ENCODE measurements at regions not wholly inside any gene's neighbourhood (a gene's known extent, or its start where the extent isn't known, plus 50 kb on each side); places are given as distances from the start of the nearest gene placed in this dataset.
A peak's percentile ranks its signal among the peaks of the same experiment; 100 is the strongest.

DNA sequence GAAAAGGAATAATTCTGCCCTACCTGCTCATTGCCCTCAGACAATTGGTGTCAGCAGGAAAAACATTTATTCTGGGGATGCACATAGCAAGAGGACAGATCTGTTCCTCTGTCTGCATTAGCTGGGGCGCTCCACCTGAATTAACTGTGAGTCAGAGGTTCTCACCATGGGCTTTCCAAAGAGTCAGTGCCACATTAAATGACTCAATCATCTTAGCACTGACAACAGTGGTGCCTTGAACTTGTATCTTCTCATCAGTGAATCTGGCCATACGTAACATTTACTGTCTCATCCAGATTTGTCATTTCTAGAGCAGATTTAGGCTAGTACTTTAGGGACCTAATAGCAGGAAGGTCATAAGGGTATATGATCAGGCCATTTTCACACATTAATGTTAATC is 358.1 kb upstream of the CRIM1 start:
- Histone ChIP-seq H3K4me3 (no peak overlapping the region), H3K27ac (no peak overlapping the region), H3K36me3 (no peaks in the 10 kb centered on the region), H3K27me3 (no peaks in the 10 kb centered on the region), H3K4me1 (no peaks in the 10 kb centered on the region), H3K9me3 (no peaks in the 10 kb centered on the region)
- TF ChIP-seq, protein P1, sequence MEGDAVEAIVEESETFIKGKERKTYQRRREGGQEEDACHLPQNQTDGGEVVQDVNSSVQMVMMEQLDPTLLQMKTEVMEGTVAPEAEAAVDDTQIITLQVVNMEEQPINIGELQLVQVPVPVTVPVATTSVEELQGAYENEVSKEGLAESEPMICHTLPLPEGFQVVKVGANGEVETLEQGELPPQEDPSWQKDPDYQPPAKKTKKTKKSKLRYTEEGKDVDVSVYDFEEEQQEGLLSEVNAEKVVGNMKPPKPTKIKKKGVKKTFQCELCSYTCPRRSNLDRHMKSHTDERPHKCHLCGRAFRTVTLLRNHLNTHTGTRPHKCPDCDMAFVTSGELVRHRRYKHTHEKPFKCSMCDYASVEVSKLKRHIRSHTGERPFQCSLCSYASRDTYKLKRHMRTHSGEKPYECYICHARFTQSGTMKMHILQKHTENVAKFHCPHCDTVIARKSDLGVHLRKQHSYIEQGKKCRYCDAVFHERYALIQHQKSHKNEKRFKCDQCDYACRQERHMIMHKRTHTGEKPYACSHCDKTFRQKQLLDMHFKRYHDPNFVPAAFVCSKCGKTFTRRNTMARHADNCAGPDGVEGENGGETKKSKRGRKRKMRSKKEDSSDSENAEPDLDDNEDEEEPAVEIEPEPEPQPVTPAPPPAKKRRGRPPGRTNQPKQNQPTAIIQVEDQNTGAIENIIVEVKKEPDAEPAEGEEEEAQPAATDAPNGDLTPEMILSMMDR (IDR thresholded peaks at IDR 0.05): no peak
- DNase-seq: no peak
- FAIRE-seq: no peak
- no peak for ATAC-seq
- intact Hi-C loops (cut with DNase I): no loop called here
- WGBS, 2 donors: 67 to 77% methylated on average over 2 of the region's 2 CpGs

DNA sequence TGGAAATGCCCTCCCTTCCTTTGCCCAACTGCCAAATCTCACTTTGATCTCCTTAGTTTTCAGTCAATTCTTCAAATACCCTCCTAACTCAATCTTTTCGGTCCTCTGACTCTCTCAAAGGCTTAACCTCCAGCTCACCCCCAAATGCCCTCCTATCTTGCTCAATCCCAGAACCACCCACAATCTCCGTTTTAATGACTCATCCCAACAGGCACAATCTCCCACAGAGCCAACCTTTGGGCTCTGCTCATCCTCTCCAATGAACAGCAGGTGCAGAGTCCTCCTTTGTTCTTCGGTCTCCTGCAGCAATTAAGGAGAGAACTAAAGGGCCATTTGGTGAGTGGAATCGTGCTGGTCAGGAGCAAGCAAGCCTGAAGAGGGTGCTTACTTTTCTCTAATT is 366.1 kb upstream of the CRIM1 start:
- DNase-seq (no peak), ATAC-seq (peak in 3 of 4 donors; percentile 29 to 43 (median 35)), FAIRE-seq (no peak)
- Histone ChIP-seq H3K4me1 (no peaks in the 10 kb centered on the region), H3K27me3 (no peaks in the 10 kb centered on the region), H3K27ac (no peak overlapping the region), H3K36me3 (no peaks in the 10 kb centered on the region), H3K4me3 (no peak overlapping the region), H3K9me3 (no peaks in the 10 kb centered on the region)
- TF ChIP-seq, protein P1 (IDR thresholded peaks at IDR 0.05): no peak
- 19 to 27% methylated on average over 4 of the region's 4 CpGs for WGBS, 2 donors
- intact Hi-C loops (cut with DNase I): no loop called here

DNA sequence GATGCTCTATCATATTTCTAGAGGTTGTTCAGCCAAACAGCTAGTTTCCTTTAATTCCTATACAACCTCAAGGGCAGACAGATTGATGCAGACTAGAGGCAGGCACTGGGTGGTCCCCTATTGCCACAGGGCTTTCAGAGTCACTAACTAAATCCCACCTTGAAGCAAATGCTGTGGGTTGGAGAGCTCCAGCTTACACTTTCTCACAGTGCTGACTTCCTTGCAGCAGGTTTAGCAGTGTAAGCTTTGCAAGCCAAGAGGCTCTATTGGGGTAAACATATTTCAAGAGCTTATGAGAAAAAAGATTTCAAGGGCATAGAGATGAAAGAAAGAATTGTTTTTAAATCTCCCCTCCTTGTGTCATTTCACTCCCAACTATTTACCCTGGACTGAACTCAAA is 366.5 kb upstream of the CRIM1 start:
- H3K4me1 ChIP-seq: no peaks in the 10 kb centered on the region
- FAIRE-seq: no peak
- H3K27ac ChIP-seq: no peak overlapping the region
- no peaks in the 10 kb centered on the region for H3K9me3 ChIP-seq
- intact Hi-C loops (cut with DNase I): no loop called here
- no peak overlapping the region for H3K4me3 ChIP-seq
- no peak for DNase-seq
- ATAC-seq: peak in 1 of 4 donors; percentile 27
- TF ChIP-seq, protein P1 (IDR thresholded peaks at IDR 0.05): no peak
- no peaks in the 10 kb centered on the region for H3K36me3 ChIP-seq
- H3K27me3 ChIP-seq: no peaks in the 10 kb centered on the region

DNA sequence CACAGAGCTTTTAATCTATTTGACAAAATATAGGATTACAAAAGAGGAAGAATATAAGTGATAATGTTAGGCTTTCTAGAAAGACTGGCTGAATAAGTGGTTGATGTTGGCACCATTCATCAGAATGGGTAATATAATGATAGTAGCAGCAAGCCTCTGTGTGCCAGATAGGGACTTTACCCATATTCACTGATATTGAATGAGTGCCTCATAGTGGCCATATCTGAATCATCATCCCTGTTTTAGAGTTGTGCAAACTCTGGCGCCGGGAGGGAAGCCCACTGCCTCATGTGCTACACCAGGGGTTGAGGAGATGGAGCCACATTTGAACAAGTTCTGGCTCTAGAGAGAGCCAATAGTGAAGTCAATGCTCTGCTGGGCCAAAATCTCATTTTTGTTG is 368.7 kb upstream of the CRIM1 start:
- no peak for DNase-seq
- no peaks in the 10 kb centered on the region for H3K4me1 ChIP-seq
- TF ChIP-seq, protein P1 (IDR thresholded peaks at IDR 0.05): no peak
- H3K4me3 ChIP-seq: no peak overlapping the region
- H3K9me3 ChIP-seq: no peaks in the 10 kb centered on the region
- no peaks in the 10 kb centered on the region for H3K27me3 ChIP-seq
- no peak for FAIRE-seq
- ATAC-seq: no peak
- 51 to 65% methylated on average over 2 of the region's 2 CpGs for WGBS, 2 donors
- no peaks in the 10 kb centered on the region for H3K36me3 ChIP-seq
- intact Hi-C loops (cut with DNase I): no loop called here
- no peak overlapping the region for H3K27ac ChIP-seq

DNA sequence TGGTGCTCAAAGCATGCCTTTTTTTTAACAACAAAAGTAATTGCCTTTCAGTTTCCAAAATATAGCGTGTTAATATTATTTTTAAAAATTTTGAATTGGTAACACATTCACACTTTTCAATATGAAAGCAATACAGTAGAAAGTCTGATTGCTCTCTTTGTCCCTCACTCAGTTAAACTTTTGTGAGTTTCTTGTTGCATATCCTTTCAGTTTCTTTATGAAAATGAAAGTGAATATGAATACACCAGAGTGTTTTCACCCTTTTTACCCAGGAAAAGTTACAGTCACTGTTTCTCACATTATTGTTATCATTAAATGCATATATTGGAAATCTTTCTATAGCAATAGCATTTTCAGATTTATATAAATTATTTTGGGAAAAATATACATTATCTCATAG is 377.4 kb upstream of the CRIM1 start:
- Histone ChIP-seq H3K9me3 (no peaks in the 10 kb centered on the region), H3K27ac (no peak overlapping the region), H3K36me3 (no peaks in the 10 kb centered on the region), H3K27me3 (no peaks in the 10 kb centered on the region), H3K4me3 (no peak overlapping the region), H3K4me1 (no peaks in the 10 kb centered on the region)
- DNase-seq (no peak), ATAC-seq (no peak), FAIRE-seq (peak; percentile 85)
- TF ChIP-seq, protein P1 (IDR thresholded peaks at IDR 0.05): no peak
- intact Hi-C loops (cut with DNase I): no loop called here
- 79 to 90% methylated on average over 1 of the region's 1 CpG for WGBS, 2 donors
